Activated CD8-positive, alpha-beta T cell treated with anti-CD3 and anti-CD28 coated beads for 36 hours (primary cell): ENCODE measurements at regions not wholly inside any gene's neighbourhood (a gene's known extent, or its start where the extent isn't known, plus 50 kb on each side); places are given as distances from the start of the nearest gene placed in this dataset.
"Not testable (repeated sequence)": the region's sequence is repeated elsewhere in the genome, so short reads cannot be mapped to it uniquely, and the experiment has no call there.

ENCODE experiments used
- ATAC-seq: fragments of 200-7000 bp; cut with Tn5 transposase; one replicate; pipeline ENCODE4 v1.10.0; 2021; ENCODE audit warnings: mild to moderate bottlenecking, moderate library complexity
- CTCF ChIA-PET: fragments of 350-600 bp; sonication (Branson Sonifier 250); formaldehyde crosslinking; loops from one replicate; lab custom pipeline; 2021; ENCODE audit warnings: antibody characterized with exemption; lab: Charles Lee
- POLR2A ChIA-PET: fragments of 350-600 bp; sonication (Branson Sonifier 250); formaldehyde crosslinking; loops from one replicate; lab custom pipeline; 2021; ENCODE audit warnings: antibody characterized with exemption; lab: Charles Lee
- DNase-seq: peaks from one replicate; pipeline ENCODE4 v3.0.0-alpha.2; 2020
- H3K27ac Mint-ChIP-seq: one replicate; pipeline ENCODE4 v1.8.0; 2021; ENCODE audit warnings: mild to moderate bottlenecking, mixed read lengths
- H3K27me3 Mint-ChIP-seq: one replicate; pipeline ENCODE4 v1.8.0; 2021; ENCODE audit warnings: mixed read lengths
- H3K36me3 Mint-ChIP-seq: one replicate; pipeline ENCODE4 v1.8.0; 2021; ENCODE audit warnings: low read depth, mixed read lengths
- H3K4me1 Mint-ChIP-seq: one replicate; pipeline ENCODE4 v1.8.0; 2021; ENCODE audit warnings: low read depth, mixed read lengths
- H3K4me3 Mint-ChIP-seq: one replicate; pipeline ENCODE4 v1.8.0; 2021; ENCODE audit warnings: mild to moderate bottlenecking, moderate library complexity, mixed read lengths
- H3K9me3 Mint-ChIP-seq: one replicate; pipeline ENCODE4 v1.8.0; 2021; ENCODE audit warnings: mixed read lengths
- intact Hi-C: fragments of 100-400 bp; cut with micrococcal nuclease; formaldehyde crosslinking; loops from one replicate; pipeline ENCODE4 v1.10.0; 2022
- TF ChIP-seq, protein P1 (sequence below): fragments of 200-600 bp; IDR thresholded peaks from one replicate; pipeline ENCODE4 v1.8.0; 2022; ENCODE audit warnings: antibody characterized with exemption, mild to moderate bottlenecking

DNA sequence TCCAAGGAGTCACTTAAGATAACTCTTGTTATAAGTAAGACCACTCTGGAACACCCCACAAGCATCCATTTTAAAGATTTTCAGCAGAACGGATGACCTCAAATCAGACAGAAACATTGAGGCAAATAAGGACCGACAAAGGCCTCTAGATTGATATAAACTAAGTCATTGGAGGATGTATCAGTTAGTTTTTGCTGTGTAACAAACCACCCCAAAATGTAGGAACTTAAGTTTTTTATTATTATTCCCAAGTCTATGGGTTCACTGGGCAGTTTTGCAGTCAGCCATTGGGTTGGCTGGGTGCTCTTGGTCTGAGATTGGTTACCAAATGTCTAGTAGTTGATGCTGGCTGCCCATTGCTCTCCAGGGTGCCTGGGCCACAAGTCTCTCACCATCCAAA is 311.8 kb downstream of the SIPA1L2 start:
- Mint-ChIP-seq H3K4me1 (no peaks in the 10 kb centered on the region), H3K9me3 (peaks cover 3% of the 10 kb centered on the region), H3K36me3 (no peaks in the 10 kb centered on the region), H3K27ac (no peak overlapping the region), H3K27me3 (no peaks in the 10 kb centered on the region), H3K4me3 (no peak overlapping the region)
- ATAC-seq (no peak), DNase-seq (no peak)
- ChIA-PET CTCF (no interaction called here), POLR2A (no interaction called here)
- TF ChIP-seq, protein P1, sequence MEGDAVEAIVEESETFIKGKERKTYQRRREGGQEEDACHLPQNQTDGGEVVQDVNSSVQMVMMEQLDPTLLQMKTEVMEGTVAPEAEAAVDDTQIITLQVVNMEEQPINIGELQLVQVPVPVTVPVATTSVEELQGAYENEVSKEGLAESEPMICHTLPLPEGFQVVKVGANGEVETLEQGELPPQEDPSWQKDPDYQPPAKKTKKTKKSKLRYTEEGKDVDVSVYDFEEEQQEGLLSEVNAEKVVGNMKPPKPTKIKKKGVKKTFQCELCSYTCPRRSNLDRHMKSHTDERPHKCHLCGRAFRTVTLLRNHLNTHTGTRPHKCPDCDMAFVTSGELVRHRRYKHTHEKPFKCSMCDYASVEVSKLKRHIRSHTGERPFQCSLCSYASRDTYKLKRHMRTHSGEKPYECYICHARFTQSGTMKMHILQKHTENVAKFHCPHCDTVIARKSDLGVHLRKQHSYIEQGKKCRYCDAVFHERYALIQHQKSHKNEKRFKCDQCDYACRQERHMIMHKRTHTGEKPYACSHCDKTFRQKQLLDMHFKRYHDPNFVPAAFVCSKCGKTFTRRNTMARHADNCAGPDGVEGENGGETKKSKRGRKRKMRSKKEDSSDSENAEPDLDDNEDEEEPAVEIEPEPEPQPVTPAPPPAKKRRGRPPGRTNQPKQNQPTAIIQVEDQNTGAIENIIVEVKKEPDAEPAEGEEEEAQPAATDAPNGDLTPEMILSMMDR: no peak
- intact Hi-C loops: no loop called here

DNA sequence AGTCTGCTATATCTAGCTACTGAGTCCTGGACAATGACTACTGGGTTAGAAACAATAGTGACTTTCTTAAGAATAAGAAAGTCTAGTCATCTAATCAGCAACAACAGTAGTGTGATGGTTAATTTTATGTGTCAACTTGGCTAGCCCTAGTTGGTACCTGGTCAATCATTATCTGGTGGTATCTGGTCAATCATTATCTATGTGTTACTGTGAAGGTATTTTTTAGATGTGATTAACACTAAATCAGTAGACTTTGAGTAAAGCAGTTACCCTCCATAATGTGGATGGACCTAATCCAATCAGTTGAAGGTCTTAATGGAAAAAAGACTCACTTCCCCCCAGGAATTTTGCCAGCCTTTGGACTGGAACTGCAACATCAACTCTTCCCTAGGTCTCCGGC is 312.6 kb downstream of the SIPA1L2 start:
- no peak for DNase-seq
- H3K27me3 Mint-ChIP-seq: no peaks in the 10 kb centered on the region
- no peak for ATAC-seq
- H3K4me3 Mint-ChIP-seq: no peak overlapping the region
- CTCF ChIA-PET: no interaction called here
- H3K9me3 Mint-ChIP-seq: peaks cover 10% of the 10 kb centered on the region
- POLR2A ChIA-PET: no interaction called here
- intact Hi-C loops: no loop called here
- H3K27ac Mint-ChIP-seq: no peak overlapping the region
- TF ChIP-seq, protein P1: no peak
- no peaks in the 10 kb centered on the region for H3K36me3 Mint-ChIP-seq
- no peaks in the 10 kb centered on the region for H3K4me1 Mint-ChIP-seq

DNA sequence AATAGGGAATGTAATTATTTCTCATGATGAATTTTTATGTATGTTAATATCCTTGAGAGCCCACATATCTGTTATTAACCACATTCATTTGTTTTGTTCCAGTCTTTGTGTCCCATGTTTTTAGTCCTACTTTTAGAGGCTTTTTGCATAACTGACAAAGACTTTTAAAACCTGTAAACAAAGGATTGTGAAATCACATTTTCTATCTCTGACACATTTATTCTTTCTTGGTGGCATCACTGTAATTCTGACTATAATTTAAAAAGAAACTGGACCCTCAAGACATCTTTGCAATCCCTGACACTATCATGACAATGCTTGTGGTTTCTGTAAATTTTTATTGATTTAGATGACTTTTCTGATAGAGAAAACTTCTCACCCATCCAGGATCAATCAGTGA is 313.1 kb downstream of the SIPA1L2 start:
- Mint-ChIP-seq H3K27me3 (no peaks in the 10 kb centered on the region), H3K36me3 (no peaks in the 10 kb centered on the region), H3K27ac (no peak overlapping the region), H3K4me1 (no peaks in the 10 kb centered on the region), H3K4me3 (no peak overlapping the region), H3K9me3 (peaks cover 10% of the 10 kb centered on the region)
- ChIA-PET CTCF (no interaction called here), POLR2A (no interaction called here)
- no peak for DNase-seq
- ATAC-seq: no peak
- intact Hi-C loops: no loop called here
- TF ChIP-seq, protein P1: no peak

DNA sequence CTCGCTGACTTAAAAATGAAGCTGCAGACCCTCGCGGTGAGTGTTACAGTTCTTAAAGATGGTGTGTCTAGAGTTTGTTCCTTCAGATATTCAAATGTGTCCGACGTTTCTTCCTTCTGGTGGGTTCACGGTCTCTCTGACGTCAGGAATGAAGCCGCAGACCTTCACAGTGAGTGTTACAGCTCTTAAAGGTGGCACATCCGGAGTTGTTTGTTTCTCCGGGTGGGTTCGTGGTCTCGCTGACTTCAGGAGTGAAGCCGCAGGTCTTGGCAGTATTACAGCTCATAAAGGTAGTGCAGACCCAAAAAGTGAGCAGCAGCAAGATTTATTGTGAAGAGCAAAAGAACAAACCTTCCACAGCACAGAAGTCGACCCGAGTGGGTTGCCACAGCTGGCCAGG is 316.1 kb downstream of the SIPA1L2 start:
- ATAC-seq, intact Hi-C loops, H3K36me3 Mint-ChIP-seq, H3K27me3 Mint-ChIP-seq, H3K9me3 Mint-ChIP-seq, POLR2A ChIA-PET, H3K4me3 Mint-ChIP-seq, H3K4me1 Mint-ChIP-seq, H3K27ac Mint-ChIP-seq, DNase-seq: not testable (repeated sequence)
- CTCF ChIA-PET: interaction anchor here (1.1 kb wide), 1 partner anchor 11 kb away, joined by 4 read pairs; no protein-coding TSS in a partner anchor

DNA sequence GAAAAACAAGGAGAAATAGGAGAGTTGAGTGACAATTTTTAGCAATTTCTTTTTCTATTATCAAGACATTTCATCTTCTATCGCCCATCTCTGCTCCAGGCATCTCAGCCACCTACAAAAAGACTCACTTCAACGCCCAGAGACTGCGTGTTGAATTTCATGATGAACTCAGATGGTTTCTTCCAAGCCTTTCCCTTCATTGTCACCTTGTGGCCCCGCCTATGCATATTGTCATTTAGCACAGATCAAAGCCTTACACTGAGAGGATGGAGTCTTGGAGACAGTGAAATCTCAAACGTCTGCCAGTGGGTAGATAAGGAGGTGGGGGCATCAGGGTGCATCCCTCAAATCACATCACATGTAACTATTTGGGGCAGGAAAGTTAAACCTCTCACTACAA is 319.4 kb downstream of the SIPA1L2 start:
- no peaks in the 10 kb centered on the region for H3K4me1 Mint-ChIP-seq
- no peak for DNase-seq
- ChIA-PET CTCF (no interaction called here), POLR2A (no interaction called here)
- intact Hi-C loops: no loop called here
- TF ChIP-seq, protein P1: no peak
- ATAC-seq: no peak
- H3K9me3 Mint-ChIP-seq: peaks cover 10% of the 10 kb centered on the region
- no peaks in the 10 kb centered on the region for H3K36me3 Mint-ChIP-seq
- no peak overlapping the region for H3K27ac Mint-ChIP-seq
- no peak overlapping the region for H3K4me3 Mint-ChIP-seq
- H3K27me3 Mint-ChIP-seq: peaks cover 2% of the 10 kb centered on the region

DNA sequence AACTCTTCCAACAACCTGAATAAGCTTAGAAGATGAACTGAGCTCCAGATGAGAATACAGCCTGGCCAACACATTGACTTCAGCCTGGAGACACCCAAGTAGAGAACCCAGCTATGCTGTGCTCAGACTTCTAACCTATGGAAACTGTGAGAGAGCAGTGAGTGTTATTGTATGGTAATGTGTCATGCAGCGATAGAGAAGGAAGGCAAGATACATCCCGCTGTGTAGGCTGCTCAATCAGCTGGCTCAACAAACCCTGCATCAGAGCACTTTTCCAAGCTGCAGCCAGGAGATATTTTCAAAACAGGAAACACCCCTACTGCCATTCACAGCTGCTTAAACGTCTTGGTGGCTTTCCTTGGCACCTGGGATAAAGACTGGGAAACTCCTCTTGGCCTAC is 321.3 kb downstream of the SIPA1L2 start:
- TF ChIP-seq, protein P1: no peak
- ATAC-seq (no peak), DNase-seq (no peak)
- no peaks in the 10 kb centered on the region for H3K36me3 Mint-ChIP-seq
- ChIA-PET POLR2A (no interaction called here), CTCF (interaction anchor here (0.6 to 0.9 kb wide), 2 partner anchors 16 to 740 kb away, joined by 3 read pairs; no protein-coding TSS in a partner anchor)
- no peak overlapping the region for H3K27ac Mint-ChIP-seq
- H3K27me3 Mint-ChIP-seq: peaks cover 7% of the 10 kb centered on the region
- H3K9me3 Mint-ChIP-seq: peaks cover 10% of the 10 kb centered on the region
- H3K4me1 Mint-ChIP-seq: no peaks in the 10 kb centered on the region
- intact Hi-C loops: no loop called here
- H3K4me3 Mint-ChIP-seq: no peak overlapping the region
